HepG2 (cell line): ENCODE measurements at regions not wholly inside any gene's neighbourhood (a gene's known extent, or its start where the extent isn't known, plus 50 kb on each side); places are given as distances from the start of the nearest gene placed in this dataset.

ENCODE experiments used
- ATAC-seq: fragments of 200-7000 bp; cut with Tn5 transposase; 3 replicates; pipeline ENCODE4 v1.9.1; 2020; ENCODE audit warnings: mild to moderate bottlenecking, moderate library complexity
- BruUV-seq: library from RNA; stranded (reverse); fragments of 400-500 nt; replicated peaks from 2 replicates; lab custom pipeline; 2021; lab: Mats Ljungman, UMichigan
- CTCF ChIA-PET: fragments of 300-600 bp; formaldehyde crosslinking; extraction: SDS; loops from one replicate; lab custom pipeline; 2021; ENCODE audit warnings: low total read pairs, inconsistent platforms, low intra/inter-chr PET ratio; lab: Yijun Ruan, JAX
- POLR2A ChIA-PET: fragments of 350-600 bp; sonication (Branson Sonifier 250); formaldehyde crosslinking; loops from one replicate; lab custom pipeline; 2020; ENCODE audit warnings: antibody characterized with exemption, inconsistent platforms; lab: Yijun Ruan, JAX
- DNase-seq: peaks from one replicate; pipeline ENCODE4 v3.0.0-alpha.2; 2015; ENCODE audit warnings: low spot score
- FAIRE-seq: peaks from 3 replicates; lab custom pipeline; 2011; peaks lifted over from hg19 to GRCh38; lab: Jason Lieb, UNC
- H2AFZ ChIP-seq: one replicate; pipeline ENCODE4 v1.6.1; 2011; ENCODE audit warnings: low read length, inconsistent platforms
- H3K27ac ChIP-seq: fragments of 300-600 bp; 3 replicates; pipeline ENCODE4 v1.8.0; 2011; ENCODE audit warnings: mixed run types, mild to moderate bottlenecking, mixed read lengths, low read length, inconsistent platforms; ENCODE audit not compliant: insufficient read depth; ENCODE audit errors: extremely low read length
- H3K27me3 ChIP-seq, 2 experiments: fragments of 200-600 bp in 1 of 2; 2 replicates in 1 of 2; 3 replicates in 1 of 2; pipeline versions ENCODE4 v1.6.0 to v1.8.0; 2011; ENCODE audit warnings: low read length in 2 of 2, mild to moderate bottlenecking in 2 of 2, moderate library complexity in 2 of 2, inconsistent platforms in 1 of 2; ENCODE audit not compliant: insufficient read depth in 2 of 2, control insufficient read depth in 1 of 2
- H3K36me3 ChIP-seq, 2 experiments: fragments of 200-600 bp in 1 of 2; replicated peaks in 1 of 2; 2 replicates in 1 of 2; 3 replicates in 1 of 2; pipeline versions ENCODE4 v1.5.1 to v1.8.0; 2011; ENCODE audit warnings: low read length in 2 of 2, inconsistent platforms in 1 of 2; ENCODE audit not compliant: insufficient read depth in 2 of 2, control insufficient read depth in 1 of 2
- H3K4me1 ChIP-seq: 2 replicates; pipeline ENCODE4 v1.5.1; 2012; ENCODE audit warnings: low read length, inconsistent platforms; ENCODE audit not compliant: insufficient read depth
- H3K4me2 ChIP-seq: 2 replicates; pipeline ENCODE4 v1.6.0; 2011; ENCODE audit warnings: low read depth, low read length, inconsistent platforms
- H3K4me3 ChIP-seq, 3 experiments: fragments of 200-600 bp in 1 of 3; sonication (generic), shearing (Covaris generic) in 1 of 3; replicated peaks in 1 of 3; 2 replicates each; pipeline ENCODE4 v1.5.1; 2011 to 2016; ENCODE audit warnings: low read length in 3 of 3, inconsistent platforms in 2 of 3, low read depth in 2 of 3, mild to moderate bottlenecking in 2 of 3, control low read depth in 1 of 3, mixed read lengths in 1 of 3; ENCODE audit not compliant: insufficient read depth in 1 of 3
- H3K79me2 ChIP-seq: one replicate; pipeline ENCODE4 v1.6.1; 2011; ENCODE audit warnings: low read length, inconsistent platforms; ENCODE audit not compliant: insufficient read depth
- H3K9ac ChIP-seq: 2 replicates; pipeline ENCODE4 v1.6.0; 2011; ENCODE audit warnings: mild to moderate bottlenecking, low read depth, low read length, inconsistent platforms; ENCODE audit not compliant: insufficient read depth
- H3K9me3 ChIP-seq: 2 replicates; pipeline ENCODE4 v1.5.1; 2012; ENCODE audit warnings: mild to moderate bottlenecking, low read length
- H4K20me1 ChIP-seq: 2 replicates; pipeline ENCODE4 v1.6.0; 2011; ENCODE audit warnings: inconsistent platforms, mild to moderate bottlenecking, low read length, moderate library complexity; ENCODE audit not compliant: insufficient read depth
- AFF4 ChIP-seq: sonication (generic); formaldehyde crosslinking; IDR thresholded peaks from 2 replicates; pipeline ENCODE4 v1.4.0; 2020; ENCODE audit warnings: missing genetic modification reagents
- EHMT2 ChIP-seq: fragments of 200-600 bp; sonication (generic); IDR thresholded peaks from 2 replicates; pipeline ENCODE4 v1.7.0; 2017; ENCODE audit warnings: antibody characterized with exemption, low read depth, low read length, borderline replicate concordance
- ETS1 ChIP-seq: sonication (generic); formaldehyde crosslinking; IDR thresholded peaks from 2 replicates; pipeline ENCODE4 v1.4.0; 2020; ENCODE audit warnings: missing genetic modification reagents
- NAIF1 ChIP-seq: sonication (generic); formaldehyde crosslinking; IDR thresholded peaks from 2 replicates; pipeline ENCODE4 v1.5.0; 2020; ENCODE audit warnings: mild to moderate bottlenecking, missing genetic modification reagents, borderline replicate concordance
- SAFB2 ChIP-seq: sonication (generic); formaldehyde crosslinking; IDR thresholded peaks from 2 replicates; pipeline ENCODE4 v1.5.1; 2020; ENCODE audit warnings: missing genetic modification reagents, low read depth, mild to moderate bottlenecking, borderline replicate concordance
- XRCC5 ChIP-seq: fragments of 200-400 bp; formaldehyde crosslinking; optimal IDR thresholded peaks from 2 replicates; pipeline ENCODE3; 2017; ENCODE audit warnings: mild to moderate bottlenecking, low read length
- ZBED4 ChIP-seq: sonication (generic); formaldehyde crosslinking; IDR thresholded peaks from 2 replicates; pipeline ENCODE4 v1.4.0; 2020; ENCODE audit warnings: missing genetic modification reagents, borderline replicate concordance
- ZNF580 ChIP-seq: IDR thresholded peaks from 2 replicates; pipeline ENCODE4 v1.6.1; 2016; ENCODE audit warnings: low read depth, borderline replicate concordance
- ZNF710 ChIP-seq: sonication (generic); formaldehyde crosslinking; IDR thresholded peaks from 2 replicates; pipeline ENCODE4 v1.5.0; 2020; ENCODE audit warnings: mild to moderate bottlenecking, missing genetic modification reagents, borderline replicate concordance
- ZXDC ChIP-seq: sonication (generic); formaldehyde crosslinking; IDR thresholded peaks from 2 replicates; pipeline ENCODE4 v1.5.0; 2020; ENCODE audit warnings: mild to moderate bottlenecking, missing genetic modification reagents
- WGBS: methylation state at CpG from one replicate; pipeline ENCODE4 v1.1.6; 2017; ENCODE audit warnings: low lambda C conversion rate; 5-methylcytosine and 5-hydroxymethylcytosine counted together
- in situ Hi-C: cut with HindIII; loops from 2 replicates; pipeline ENCODE4 v1.10.0; 2017; ENCODE audit warnings: low pct_unique_long_range_greater_than_20kb; ENCODE audit not compliant: extremely low pct_ligation_motif_present
- intact Hi-C: fragments of 100-400 bp; cut with micrococcal nuclease; formaldehyde crosslinking; loops from one replicate; pipeline ENCODE4 v1.10.0; 2022; ENCODE audit not compliant: unreplicated experiment

GRCh38 chrX:97897998-97898397, 1014.3 kb downstream of the RPA4 start:
- no peak overlapping the region for H3K27ac ChIP-seq
- no peak overlapping the region for H2AFZ ChIP-seq
- no peaks in the 10 kb centered on the region for H3K79me2 ChIP-seq
- H3K9me3 ChIP-seq: no peaks in the 10 kb centered on the region
- no TSS peak for BruUV-seq
- intact Hi-C loops (no loop called here), in situ Hi-C loops (no loop called here)
- H3K4me3 ChIP-seq: no peak overlapping the region
- H3K27me3 ChIP-seq: no peaks in the 10 kb centered on the region
- DNase-seq (no peak), FAIRE-seq (no peak), ATAC-seq (no peak)
- ChIA-PET CTCF (no interaction called here), POLR2A (no interaction called here)
- no peaks in the 10 kb centered on the region for H4K20me1 ChIP-seq
- 0% methylated on average over 1 of the region's 1 CpG for WGBS
- H3K4me1 ChIP-seq: no peaks in the 10 kb centered on the region
- H3K9ac ChIP-seq: no peak overlapping the region
- H3K4me2 ChIP-seq: no peak overlapping the region
- no peaks in the 10 kb centered on the region for H3K36me3 ChIP-seq
- TF ChIP-seq XRCC5: no peak
- no peak for TF ChIP-seq EHMT2
- no peak for TF ChIP-seq ZXDC (CRISPR knock-in tag)
- TF ChIP-seq AFF4 (CRISPR knock-in tag): no peak
- no peak for TF ChIP-seq ZNF580
- no peak for TF ChIP-seq SAFB2
- TF ChIP-seq ETS1 (CRISPR knock-in tag): no peak
- TF ChIP-seq ZBED4 (CRISPR knock-in tag): no peak
- TF ChIP-seq ZNF710: no peak
- no peak for TF ChIP-seq NAIF1 (CRISPR knock-in tag)
